ENCODE measurements at regions not wholly inside any gene's neighbourhood (a gene's known extent, or its start where the extent isn't known, plus 50 kb on each side); places are given as distances from the start of the nearest gene placed in this dataset.
A peak's percentile ranks its signal among the peaks of the same experiment; 100 is the strongest.

- no peak for DNase-seq (ENCODE audit: low read depth)
- H3K4me3 ChIP-seq (replicated peaks; ENCODE audit: low read depth, low read length) = no peak overlapping the region
Observed at GRCh38 chr3:6571448-6571847, 289.5 kb upstream of the GRM7 start.

DNA sequence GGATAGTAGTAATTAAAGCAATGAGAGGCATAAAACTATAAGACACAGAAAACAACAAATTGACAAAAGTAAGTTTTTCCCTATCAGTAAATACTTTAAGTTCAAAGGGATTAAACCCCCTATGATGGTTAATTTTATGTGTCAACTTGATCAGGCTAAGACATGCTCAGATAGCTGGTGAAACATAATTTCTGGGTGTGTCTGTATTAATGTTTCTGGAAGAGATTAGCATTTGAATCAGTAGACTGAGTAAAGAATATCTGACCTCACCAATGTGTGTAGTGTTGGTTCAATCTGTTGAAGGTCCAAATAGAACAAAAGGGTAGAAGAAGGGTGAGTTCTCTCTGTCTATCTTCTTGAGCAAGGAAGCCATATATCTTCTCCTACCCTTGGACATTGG is 283.3 kb upstream of the GRM7 start:
- H3K4me3 ChIP-seq (replicated peaks; ENCODE audit: low read depth, low read length) = no peak overlapping the region
- TF ChIP-seq CTCF (IDR thresholded peaks at IDR 0.05; ENCODE audit: low read length, missing control alignments) = no peak
- no peak for DNase-seq (ENCODE audit: low read depth)

More at GRCh38 chr3:6571448-6571847, 289.5 kb upstream of the GRM7 start:
- TF ChIP-seq CTCF (IDR thresholded peaks at IDR 0.05; ENCODE audit: low read length, missing control alignments) = no peak

DNA sequence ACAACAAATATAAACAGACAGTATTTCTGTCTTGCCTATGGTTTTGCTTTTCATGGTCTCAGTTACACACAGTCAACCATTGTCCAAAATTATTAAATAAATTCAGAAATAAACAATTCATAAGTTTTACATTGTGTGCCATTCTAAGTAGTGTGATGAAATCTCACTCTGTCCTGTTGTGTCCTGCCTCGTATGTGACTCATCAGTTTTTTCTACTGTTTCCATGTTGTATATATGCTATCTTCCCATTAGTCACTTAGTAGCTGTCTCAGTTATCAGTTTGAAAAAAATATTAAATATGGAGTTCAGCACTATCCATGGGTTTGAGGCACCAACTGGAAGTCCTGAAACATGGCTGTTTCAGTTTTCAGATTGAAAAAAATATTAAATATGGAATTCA is 282.4 kb upstream of the GRM7 start:
- peak; percentile 11 for DNase-seq (ENCODE audit: low read depth)
- H3K4me3 ChIP-seq (replicated peaks; ENCODE audit: low read depth, low read length) = no peak overlapping the region
- TF ChIP-seq CTCF (IDR thresholded peaks at IDR 0.05; ENCODE audit: low read length, missing control alignments) = no peak

GRCh38 chr3:6580808-6581207 is 280.1 kb upstream of the GRM7 start:
- H3K4me3 ChIP-seq (replicated peaks; ENCODE audit: low read depth, low read length) = no peak overlapping the region
- DNase-seq (ENCODE audit: low read depth) = no peak
- TF ChIP-seq CTCF (IDR thresholded peaks at IDR 0.05; ENCODE audit: low read length, missing control alignments) = no peak

- no peak overlapping the region for H3K4me3 ChIP-seq (replicated peaks; ENCODE audit: low read depth, low read length)
- no peak for DNase-seq (ENCODE audit: low read depth)
- TF ChIP-seq CTCF (IDR thresholded peaks at IDR 0.05; ENCODE audit: low read length, missing control alignments) = no peak
Observed at GRCh38 chr3:6585360-6585759, 275.6 kb upstream of the GRM7 start.

- H3K4me3 ChIP-seq (replicated peaks; ENCODE audit: low read depth, low read length) = no peak overlapping the region
- no peak for DNase-seq (ENCODE audit: low read depth)
- no peak for TF ChIP-seq CTCF (IDR thresholded peaks at IDR 0.05; ENCODE audit: low read length, missing control alignments)
Observed at GRCh38 chr3:6600237-6600636, 260.7 kb upstream of the GRM7 start.

GRCh38 chr3:6601374-6601773 is 259.5 kb upstream of the GRM7 start:
- H3K4me3 ChIP-seq (replicated peaks; ENCODE audit: low read depth, low read length) = no peak overlapping the region
- no peak for TF ChIP-seq CTCF (IDR thresholded peaks at IDR 0.05; ENCODE audit: low read length, missing control alignments)
- DNase-seq (ENCODE audit: low read depth) = no peak
